GM12878 (cell line): ENCODE measurements at regions not wholly inside any gene's neighbourhood (a gene's known extent, or its start where the extent isn't known, plus 50 kb on each side); places are given as distances from the start of the nearest gene placed in this dataset.

Experiments
- ATAC-seq: fragments of 200-7000 bp; cut with Tn5 transposase; 3 replicates; pipeline ENCODE4 v1.9.1; 2020; ENCODE audit warnings: mild to moderate bottlenecking, moderate library complexity
- BruUV-seq: library from RNA; stranded (reverse); fragments of 400-500 nt; replicated peaks from 2 replicates; lab custom pipeline; 2021; lab: Mats Ljungman, UMichigan
- CTCF ChIA-PET: fragments of 300-600 bp; sonication (Branson Sonifier 250); formaldehyde crosslinking; extraction: SDS; loops from one replicate; lab custom pipeline; 2021; ENCODE audit warnings: inconsistent platforms; lab: Yijun Ruan, JAX
- POLR2A ChIA-PET: fragments of 350-600 bp; formaldehyde crosslinking; extraction: SDS; loops from one replicate; lab custom pipeline; 2021; ENCODE audit warnings: inconsistent platforms; lab: Charles Lee
- RAD21 ChIA-PET: fragments of 300-600 bp; sonication (Branson Sonifier 250); formaldehyde crosslinking; loops from one replicate; lab custom pipeline; 2023; ENCODE audit warnings: antibody characterized with exemption; ENCODE audit not compliant: unreplicated experiment; lab: Charles Lee
- SMC1A ChIA-PET: fragments of 300-600 bp; sonication (Branson Sonifier 250); formaldehyde crosslinking; loops from one replicate; lab custom pipeline; 2023; ENCODE audit not compliant: unreplicated experiment, uncharacterized antibody; lab: Charles Lee
- DNase-seq: peaks from one replicate; pipeline ENCODE4 v3.0.0-alpha.2; 2011; ENCODE audit warnings: low read depth, low spot score
- FAIRE-seq: peaks from 3 replicates; lab custom pipeline; 2011; peaks lifted over from hg19 to GRCh38; lab: Jason Lieb, UNC
- H2AFZ ChIP-seq: 2 replicates; pipeline ENCODE4 v1.6.0; 2011; ENCODE audit warnings: low read depth, low read length, control low read depth; ENCODE audit not compliant: control insufficient read depth
- H3K27ac ChIP-seq: 2 replicates; pipeline ENCODE4 v1.5.1; 2011; ENCODE audit warnings: control low read depth; ENCODE audit not compliant: control insufficient read depth, insufficient read depth
- H3K27me3 ChIP-seq, 2 experiments: replicated peaks in 1 of 2; 2 replicates each; pipeline versions ENCODE4 v1.6.0 to v1.6.1; 2011; ENCODE audit warnings: low read length in 1 of 2; ENCODE audit not compliant: control insufficient read depth in 2 of 2, insufficient read depth in 2 of 2
- H3K36me3 ChIP-seq, 2 experiments: 2 replicates each; pipeline ENCODE4 v1.5.1; 2011; ENCODE audit warnings: low read length in 1 of 2; ENCODE audit not compliant: control insufficient read depth in 2 of 2, insufficient read depth in 2 of 2
- H3K4me1 ChIP-seq: 2 replicates; pipeline ENCODE4 v1.6.1; 2011; ENCODE audit warnings: mild to moderate bottlenecking, low read length, moderate library complexity, mixed read lengths; ENCODE audit not compliant: control insufficient read depth, insufficient read depth
- H3K4me2 ChIP-seq: 2 replicates; pipeline ENCODE4 v1.6.0; 2011; ENCODE audit warnings: control low read depth; ENCODE audit not compliant: control insufficient read depth, insufficient read depth
- H3K4me3 ChIP-seq: fragments of 200-600 bp; sonication (generic); 2 replicates; pipeline ENCODE4 v1.5.1; 2016
- H3K79me2 ChIP-seq: 2 replicates; pipeline ENCODE4 v1.6.0; 2011; ENCODE audit warnings: low read length; ENCODE audit not compliant: control insufficient read depth, insufficient read depth
- H3K9ac ChIP-seq: 2 replicates; pipeline ENCODE4 v1.8.0; 2011; ENCODE audit warnings: low read length, control low read depth, mixed read lengths; ENCODE audit not compliant: control insufficient read depth, insufficient read depth
- H3K9me3 ChIP-seq: replicated peaks from 3 replicates; pipeline ENCODE4 v1.5.1; 2011; ENCODE audit warnings: mild to moderate bottlenecking, low read length; ENCODE audit not compliant: control insufficient read depth, insufficient read depth
- H4K20me1 ChIP-seq: 2 replicates; pipeline ENCODE4 v1.6.0; 2011; ENCODE audit not compliant: control insufficient read depth, insufficient read depth
- CBX5 ChIP-seq: sonication (generic); IDR thresholded peaks from 2 replicates; pipeline ENCODE4 v1.6.1; 2016; ENCODE audit warnings: low read depth, moderate library complexity, mild to moderate bottlenecking, inconsistent platforms
- CHD2 ChIP-seq: IDR thresholded peaks from 2 replicates; pipeline ENCODE4 v1.6.1; 2011; ENCODE audit warnings: low read depth, low read length, improper control_type of control experiment, borderline replicate concordance
- CREB1 ChIP-seq: IDR thresholded peaks from 2 replicates; pipeline ENCODE4 v1.6.1; 2012; ENCODE audit warnings: low read depth, mild to moderate bottlenecking, inconsistent platforms
- EGR1 ChIP-seq, 2 experiments: IDR thresholded peaks; 1 replicate in 1 of 2; 2 replicates in 1 of 2; pipeline ENCODE4 v1.6.1; 2011 to 2012; ENCODE audit warnings: low read depth in 2 of 2, low read length in 2 of 2, borderline replicate concordance in 1 of 2, mild to moderate bottlenecking in 1 of 2, moderate library complexity in 1 of 2
- EP300 ChIP-seq, 2 experiments: fragments of 150-350 bp in 1 of 2; IDR thresholded peaks; 2 replicates each; pipeline ENCODE4 v1.6.1; 2011 to 2012; ENCODE audit warnings: low read depth in 2 of 2, low read length in 2 of 2, borderline replicate concordance in 1 of 2, improper control_type of control experiment in 1 of 2, inconsistent platforms in 1 of 2; ENCODE audit not compliant: control insufficient read depth in 1 of 2
- HDAC6 ChIP-seq: fragments of 200-600 bp; sonication (generic); IDR thresholded peaks from one replicate; pipeline ENCODE4 v1.8.0; 2017; ENCODE audit warnings: antibody characterized with exemption; ENCODE audit not compliant: unreplicated experiment
- HDGF ChIP-seq: fragments of 450-650 bp; IDR thresholded peaks from 2 replicates; pipeline ENCODE4 v1.6.1; 2016; ENCODE audit warnings: antibody characterized with exemption
- MEF2A ChIP-seq: IDR thresholded peaks from 2 replicates; pipeline ENCODE4 v1.6.1; 2011; ENCODE audit warnings: low read depth, mild to moderate bottlenecking, low read length, moderate library complexity; ENCODE audit not compliant: insufficient read depth
- MXI1 ChIP-seq: fragments of 150-350 bp; IDR thresholded peaks from 2 replicates; pipeline ENCODE4 v1.6.1; 2011; ENCODE audit warnings: low read depth, mild to moderate bottlenecking, inconsistent platforms, low read length, improper control_type of control experiment
- MYB ChIP-seq: fragments of 150-350 bp; IDR thresholded peaks from 2 replicates; pipeline ENCODE4 v1.6.1; 2014; ENCODE audit warnings: mild to moderate bottlenecking, low read depth, low read length, borderline replicate concordance
- NFXL1 ChIP-seq: fragments of 450-650 bp; IDR thresholded peaks from 2 replicates; pipeline ENCODE4 v1.6.1; 2017; ENCODE audit warnings: antibody characterized with exemption, mild to moderate bottlenecking, borderline replicate concordance
- NRF1 ChIP-seq: conservative IDR thresholded peaks from 2 replicates; pipeline ENCODE4 v1.6.1; 2011; ENCODE audit warnings: mild to moderate bottlenecking, low read depth, low read length, improper control_type of control experiment
- RAD21 ChIP-seq: IDR thresholded peaks from 2 replicates; pipeline ENCODE4 v1.6.1; 2011; ENCODE audit warnings: mild to moderate bottlenecking, low read depth, low read length, moderate library complexity; ENCODE audit not compliant: insufficient read depth
- RFX5 ChIP-seq: IDR thresholded peaks from 2 replicates; pipeline ENCODE4 v1.6.1; 2011; ENCODE audit warnings: low read depth, low read length, improper control_type of control experiment
- SP1 ChIP-seq: IDR thresholded peaks from one replicate; pipeline ENCODE4 v1.6.1; 2011; ENCODE audit warnings: low read depth, low read length
- TAF1 ChIP-seq: IDR thresholded peaks from 2 replicates; pipeline ENCODE4 v1.6.1; 2011; ENCODE audit warnings: mild to moderate bottlenecking, low read depth, low read length, borderline replicate concordance
- TARDBP ChIP-seq: IDR thresholded peaks from 2 replicates; pipeline ENCODE4 v1.6.1; 2016; ENCODE audit warnings: borderline replicate concordance
- TCF7 ChIP-seq: IDR thresholded peaks from 2 replicates; pipeline ENCODE4 v1.6.1; 2014; ENCODE audit warnings: antibody characterized with exemption, borderline replicate concordance
- YY1 ChIP-seq: IDR thresholded peaks from 2 replicates; pipeline ENCODE4 v1.6.1; 2011; ENCODE audit warnings: low read depth, mild to moderate bottlenecking, low read length
- ZNF24 ChIP-seq: fragments of 450-650 bp; IDR thresholded peaks from 2 replicates; pipeline ENCODE4 v1.6.1; 2017; ENCODE audit warnings: antibody characterized with exemption, mild to moderate bottlenecking
- WGBS: methylation state at CpG from one replicate; pipeline ENCODE4 v1.1.6; 2016; ENCODE audit warnings: low lambda C conversion rate; ENCODE audit not compliant: insufficient replicate concordance, insufficient coverage; ENCODE audit errors: missing lambda C conversion rate; 5-methylcytosine and 5-hydroxymethylcytosine counted together
- in situ Hi-C: fragments of 300-500 bp; cut with MboI; formaldehyde crosslinking; loops from 9 replicates; pipeline ENCODE4 v1.14.3; 2018; ENCODE audit warnings: mixed read lengths
- intact Hi-C: fragments of 100-400 bp; cut with micrococcal nuclease; formaldehyde crosslinking; loops from one replicate; pipeline ENCODE4 v1.14.2; 2022; ENCODE audit not compliant: unreplicated experiment
- TF ChIP-seq, protein P1 (sequence below): IDR thresholded peaks from 2 replicates; pipeline ENCODE4 v1.6.1; 2011; ENCODE audit warnings: low read depth, mild to moderate bottlenecking, low read length, moderate library complexity, borderline replicate concordance; ENCODE audit errors: extremely low read depth
- TF ChIP-seq, protein P2 (sequence below): fragments of 450-650 bp; IDR thresholded peaks from 2 replicates; pipeline ENCODE4 v1.6.1; 2014; ENCODE audit warnings: mild to moderate bottlenecking
- TF ChIP-seq, protein P3 (sequence below): IDR thresholded peaks from 2 replicates; pipeline ENCODE4 v1.6.1; 2012; ENCODE audit warnings: low read depth, low read length, improper control_type of control experiment

DNA sequence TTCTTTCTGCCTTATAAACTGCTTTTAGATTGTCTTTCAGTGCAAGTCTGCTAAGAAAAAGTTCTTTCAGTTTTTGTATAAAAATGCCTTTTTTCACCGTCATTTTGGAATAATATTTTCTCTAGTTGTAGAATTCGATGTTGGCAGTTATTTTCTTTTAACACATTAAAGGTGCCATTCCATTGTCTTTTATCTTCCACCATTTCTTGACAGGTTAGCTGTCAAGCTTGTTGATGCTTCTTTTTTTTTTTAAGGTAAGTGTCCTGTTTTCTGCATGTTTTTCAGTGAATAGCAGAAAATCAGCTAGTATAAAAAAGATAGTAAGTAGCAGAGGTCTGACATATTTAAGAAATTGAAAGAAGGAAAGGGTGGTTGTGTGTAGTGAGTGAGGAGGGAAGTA, 118.5 kb upstream of the NPFFR2 start:
- CTCF ChIA-PET: interaction anchor here (0.6 to 1.0 kb wide), 2 partner anchors 390 to 1087 kb away, joined by 4 read pairs; no protein-coding TSS in a partner anchor
- 24% methylated on average over 2 of the region's 2 CpGs for WGBS

DNA sequence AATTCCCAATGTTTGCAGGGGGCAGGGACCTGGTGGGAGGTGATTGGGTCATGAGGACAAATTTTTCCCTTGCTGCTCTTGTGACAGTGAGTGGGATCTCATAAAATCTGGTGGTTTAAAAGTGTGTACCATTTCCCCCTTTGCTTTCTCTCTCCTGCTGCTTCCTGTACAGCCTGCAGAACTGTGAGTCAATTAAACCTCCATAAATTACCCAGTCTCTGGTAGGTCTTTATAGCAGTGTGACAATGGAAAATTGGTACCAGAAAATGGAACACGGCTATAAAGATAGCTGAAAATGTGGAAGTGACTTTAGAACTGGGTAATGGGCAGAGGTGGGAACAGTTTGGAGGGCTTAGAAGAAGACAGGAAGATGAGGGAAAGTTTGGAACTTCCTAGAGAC, 108.7 kb upstream of the NPFFR2 start:
- FAIRE-seq: no peak
- no peak overlapping the region for H3K4me2 ChIP-seq
- no peak overlapping the region for H3K27ac ChIP-seq
- DNase-seq: no peak
- H3K27me3 ChIP-seq: no peaks in the 10 kb centered on the region
- no peaks in the 10 kb centered on the region for H3K9me3 ChIP-seq
- H2AFZ ChIP-seq: no peak overlapping the region
- ChIA-PET CTCF (no interaction called here), POLR2A (no interaction called here), SMC1A (no interaction called here), RAD21 (no interaction called here)
- H3K9ac ChIP-seq: no peak overlapping the region
- H3K4me1 ChIP-seq: no peaks in the 10 kb centered on the region
- ATAC-seq: no peak
- no peak overlapping the region for H3K4me3 ChIP-seq
- in situ Hi-C loops: no loop called here
- no peaks in the 10 kb centered on the region for H4K20me1 ChIP-seq
- intact Hi-C loops: no loop called here
- no peaks in the 10 kb centered on the region for H3K79me2 ChIP-seq
- WGBS: 6% methylated on average over 1 of the region's 1 CpG
- no TSS peak for BruUV-seq
- H3K36me3 ChIP-seq: no peaks in the 10 kb centered on the region
- no peak for TF ChIP-seq CHD2
- TF ChIP-seq YY1: no peak
- TF ChIP-seq RFX5: no peak
- no peak for TF ChIP-seq RAD21
- TF ChIP-seq EGR1 (IDR thresholded peaks at IDR 0.05; ENCODE audit: borderline replicate concordance in 1 of 2, low read depth in 2 of 2, low read length in 2 of 2): no peak
- TF ChIP-seq TAF1: no peak
- TF ChIP-seq, protein P1, sequence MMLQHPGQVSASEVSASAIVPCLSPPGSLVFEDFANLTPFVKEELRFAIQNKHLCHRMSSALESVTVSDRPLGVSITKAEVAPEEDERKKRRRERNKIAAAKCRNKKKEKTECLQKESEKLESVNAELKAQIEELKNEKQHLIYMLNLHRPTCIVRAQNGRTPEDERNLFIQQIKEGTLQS: no peak
- no peak for TF ChIP-seq EP300 (IDR thresholded peaks at IDR 0.05; ENCODE audit: borderline replicate concordance in 1 of 2, control insufficient read depth in 1 of 2, low read depth in 2 of 2, low read length in 2 of 2)
- TF ChIP-seq TCF7: no peak
- TF ChIP-seq MXI1: no peak
- no peak for TF ChIP-seq HDAC6
- no peak for TF ChIP-seq MEF2A

More for the DNA sequence above, 118.5 kb upstream of the NPFFR2 start:
- Histone ChIP-seq H3K27ac (no peak overlapping the region), H3K4me1 (no peaks in the 10 kb centered on the region), H3K79me2 (no peaks in the 10 kb centered on the region), H3K9ac (no peak overlapping the region), H3K4me2 (no peak overlapping the region), H3K36me3 (no peaks in the 10 kb centered on the region), H3K4me3 (no peak overlapping the region), H3K9me3 (no peaks in the 10 kb centered on the region), H4K20me1 (no peaks in the 10 kb centered on the region), H3K27me3 (no peaks in the 10 kb centered on the region), H2AFZ (no peak overlapping the region)
- RAD21 ChIA-PET: no interaction called here
- TF ChIP-seq NRF1 (no peak), MYB (no peak), NFXL1 (no peak), TARDBP (no peak), ZNF24 (no peak), HDGF (no peak), CREB1 (no peak), SP1 (no peak), CBX5 (no peak)
- TF ChIP-seq, protein P2, sequence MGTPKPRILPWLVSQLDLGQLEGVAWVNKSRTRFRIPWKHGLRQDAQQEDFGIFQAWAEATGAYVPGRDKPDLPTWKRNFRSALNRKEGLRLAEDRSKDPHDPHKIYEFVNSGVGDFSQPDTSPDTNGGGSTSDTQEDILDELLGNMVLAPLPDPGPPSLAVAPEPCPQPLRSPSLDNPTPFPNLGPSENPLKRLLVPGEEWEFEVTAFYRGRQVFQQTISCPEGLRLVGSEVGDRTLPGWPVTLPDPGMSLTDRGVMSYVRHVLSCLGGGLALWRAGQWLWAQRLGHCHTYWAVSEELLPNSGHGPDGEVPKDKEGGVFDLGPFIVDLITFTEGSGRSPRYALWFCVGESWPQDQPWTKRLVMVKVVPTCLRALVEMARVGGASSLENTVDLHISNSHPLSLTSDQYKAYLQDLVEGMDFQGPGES: no peak
- TF ChIP-seq, protein P3, sequence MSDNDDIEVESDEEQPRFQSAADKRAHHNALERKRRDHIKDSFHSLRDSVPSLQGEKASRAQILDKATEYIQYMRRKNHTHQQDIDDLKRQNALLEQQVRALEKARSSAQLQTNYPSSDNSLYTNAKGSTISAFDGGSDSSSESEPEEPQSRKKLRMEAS: no peak
- SMC1A ChIA-PET: interaction anchor here (0.6 kb wide), 1 partner anchor 8 kb away, joined by 3 read pairs; no protein-coding TSS in a partner anchor
- intact Hi-C loops: no loop called here
- POLR2A ChIA-PET: no interaction called here
- ATAC-seq (no peak), FAIRE-seq (no peak), DNase-seq (no peak)
- in situ Hi-C loops: no loop called here
- no TSS peak for BruUV-seq
